Stimulated activated CD8-positive, alpha-beta memory T cell treated with anti-CD3 and anti-CD28 coated beads, Interleukin-7, amount 100 ng/mL, for 4 hours (primary cell): ENCODE measurements at regions not wholly inside any gene's neighbourhood (a gene's known extent, or its start where the extent isn't known, plus 50 kb on each side); places are given as distances from the start of the nearest gene placed in this dataset.
"Not testable (repeated sequence)": the region's sequence is repeated elsewhere in the genome, so short reads cannot be mapped to it uniquely, and the experiment has no call there.

Source experiments
- DNase-seq, 2 donors: peaks; one replicate each; pipeline ENCODE4 v3.0.0-alpha.2; 2020; ENCODE audit warnings: low read depth in 2 of 2

- no peak for DNase-seq
Observed at GRCh38 chr11:23555085-23555484, 694.8 kb upstream of the CCDC179 start.

- DNase-seq: no peak
Observed at GRCh38 chr11:23556163-23556750, 696.0 kb upstream of the CCDC179 start.

GRCh38 chr11:23563591-23563990 is 703.3 kb upstream of the CCDC179 start:
- DNase-seq: no peak

GRCh38 chr11:23564370-23564769 is 704.1 kb upstream of the CCDC179 start:
- DNase-seq: no peak

- DNase-seq: no peak
Observed at GRCh38 chr11:23569134-23569533, 708.9 kb upstream of the CCDC179 start.

GRCh38 chr11:23569547-23569946 is 709.3 kb upstream of the CCDC179 start:
- peak in 1 of 2 donors; percentile 2 for DNase-seq

- DNase-seq: no peak
Observed at GRCh38 chr11:23570828-23571227, 710.6 kb upstream of the CCDC179 start.

GRCh38 chr11:23573429-23573828 is 713.2 kb upstream of the CCDC179 start:
- no peak for DNase-seq

GRCh38 chr11:23574149-23574548 is 713.9 kb upstream of the CCDC179 start:
- no peak for DNase-seq

GRCh38 chr11:23577296-23577695 is 717.0 kb upstream of the CCDC179 start:
- DNase-seq: no peak

GRCh38 chr11:23585416-23586104 is 725.3 kb upstream of the CCDC179 start:
- no peak for DNase-seq

GRCh38 chr11:23586173-23586572 is 725.9 kb upstream of the CCDC179 start:
- no peak for DNase-seq

- no peak for DNase-seq
Observed at GRCh38 chr11:23590596-23591308, 730.5 kb upstream of the CCDC179 start.

- DNase-seq: no peak
Observed at GRCh38 chr11:23594755-23595154, 734.5 kb upstream of the CCDC179 start.

GRCh38 chr11:23604966-23605365 is 744.7 kb upstream of the CCDC179 start:
- DNase-seq: no peak

- DNase-seq: no peak
Observed at GRCh38 chr11:23606191-23606590, 745.9 kb upstream of the CCDC179 start.

GRCh38 chr11:23611726-23612125 is 751.5 kb upstream of the CCDC179 start:
- DNase-seq: no peak

- no peak for DNase-seq
Observed at GRCh38 chr11:23620617-23621016, 760.3 kb upstream of the CCDC179 start.

GRCh38 chr11:23632293-23632692 is 772.0 kb upstream of the CCDC179 start:
- DNase-seq: no peak

GRCh38 chr11:23644443-23644842 is 784.2 kb upstream of the CCDC179 start:
- no peak for DNase-seq

- not testable (repeated sequence) for DNase-seq
Observed at GRCh38 chr11:23652336-23652735, 792.1 kb upstream of the CCDC179 start.

GRCh38 chr11:23653071-23653675 is 792.9 kb upstream of the CCDC179 start:
- no peak for DNase-seq

- DNase-seq: no peak
Observed at GRCh38 chr11:23668324-23668723, 808.0 kb upstream of the CCDC179 start.
